ENCODE measurements at regions not wholly inside any gene's neighbourhood (a gene's known extent, or its start where the extent isn't known, plus 50 kb on each side); places are given as distances from the start of the nearest gene placed in this dataset.
"Not testable (repeated sequence)": the region's sequence is repeated elsewhere in the genome, so short reads cannot be mapped to it uniquely, and the experiment has no call there.

GRCh38 chr2:16721529-16721928 is 55.9 kb upstream of the CYRIA start:
- TF ChIP-seq CTCF, POLR2A (IDR thresholded peaks at IDR 0.05): not testable (repeated sequence)

Data from testis (tissue), 2 donors.